Smooth muscle cell (in vitro differentiated cells): ENCODE measurements at regions not wholly inside any gene's neighbourhood (a gene's known extent, or its start where the extent isn't known, plus 50 kb on each side); places are given as distances from the start of the nearest gene placed in this dataset.

Source experiments
- DNase-seq: peaks from one replicate; lab custom pipeline; 2025; ENCODE audit not compliant: unreplicated experiment; lab: John Stamatoyannopoulos, UW
- H2AFZ ChIP-seq: fragments of 200-600 bp; sonication (generic); 2 replicates; pipeline ENCODE4 v1.6.0; 2016; ENCODE audit warnings: antibody characterized with exemption, low read depth, mild to moderate bottlenecking
- H3F3A ChIP-seq: fragments of 200-600 bp; sonication (generic); 2 replicates; pipeline ENCODE4 v1.6.0; 2017; ENCODE audit warnings: antibody characterized with exemption, low read depth
- H3K27ac ChIP-seq: fragments of 200-600 bp; sonication (generic); 2 replicates; pipeline ENCODE4 v1.5.1; 2016; ENCODE audit warnings: low read depth, mild to moderate bottlenecking
- H3K27me3 ChIP-seq: fragments of 200-600 bp; sonication (generic); 2 replicates; pipeline ENCODE4 v1.6.1; 2016; ENCODE audit warnings: low read depth, mild to moderate bottlenecking
- H3K36me3 ChIP-seq: fragments of 200-600 bp; sonication (generic); 2 replicates; pipeline ENCODE4 v1.5.1; 2016; ENCODE audit warnings: low read depth
- H3K4me1 ChIP-seq: fragments of 200-600 bp; sonication (generic); 2 replicates; pipeline ENCODE4 v1.5.1; 2016; ENCODE audit warnings: low read depth
- H3K4me2 ChIP-seq: fragments of 200-600 bp; sonication (generic); 2 replicates; pipeline ENCODE4 v1.6.0; 2016; ENCODE audit warnings: mild to moderate bottlenecking
- H3K4me3 ChIP-seq: fragments of 200-600 bp; sonication (generic); 2 replicates; pipeline ENCODE4 v1.5.1; 2016; ENCODE audit warnings: mild to moderate bottlenecking
- H3K79me2 ChIP-seq: fragments of 200-600 bp; sonication (generic); 2 replicates; pipeline ENCODE4 v1.6.0; 2016; ENCODE audit warnings: low read depth, mild to moderate bottlenecking
- H3K9ac ChIP-seq: fragments of 200-600 bp; sonication (generic); 2 replicates; pipeline ENCODE4 v1.6.0; 2016; ENCODE audit warnings: low read depth
- H3K9me3 ChIP-seq: fragments of 200-600 bp; sonication (generic); replicated peaks from 2 replicates; pipeline ENCODE4 v1.5.1; 2016; ENCODE audit warnings: low read depth
- H4K20me1 ChIP-seq: fragments of 200-600 bp; sonication (generic); 2 replicates; pipeline ENCODE4 v1.6.0; 2016; ENCODE audit warnings: low read depth
- CTCF ChIP-seq: fragments of 200-600 bp; sonication (generic); IDR thresholded peaks from 2 replicates; pipeline ENCODE4 v1.5.1; 2017; ENCODE audit warnings: borderline replicate concordance, mild to moderate bottlenecking, antibody characterized with exemption; ENCODE audit not compliant: insufficient read depth, poor library complexity, severe bottlenecking
- WGBS: methylation state at CpG from one replicate; pipeline ENCODE4 v1.1.7; 2016; ENCODE audit warnings: low lambda C conversion rate; 5-methylcytosine and 5-hydroxymethylcytosine counted together

- no peaks in the 10 kb centered on the region for H3K79me2 ChIP-seq
- no peaks in the 10 kb centered on the region for H3K4me1 ChIP-seq
- no peak overlapping the region for H3K4me3 ChIP-seq
- H3F3A ChIP-seq = no peaks in the 10 kb centered on the region
- H3K27ac ChIP-seq = no peak overlapping the region
- no peaks in the 10 kb centered on the region for H4K20me1 ChIP-seq
- DNase-seq = no peak
- no peak overlapping the region for H3K9ac ChIP-seq
- no peak for TF ChIP-seq CTCF
- no peaks in the 10 kb centered on the region for H3K36me3 ChIP-seq
- H3K4me2 ChIP-seq = no peak overlapping the region
- WGBS = 93% methylated on average over 2 of the region's 2 CpGs
- H3K27me3 ChIP-seq = no peaks in the 10 kb centered on the region
- no peak overlapping the region for H2AFZ ChIP-seq
- no peaks in the 10 kb centered on the region for H3K9me3 ChIP-seq
Measured at GRCh38 chr13:105058517-105058916, 1476.9 kb downstream of the EFNB2 start.

- H3K4me3 ChIP-seq = no peak overlapping the region
- H3K4me1 ChIP-seq = no peaks in the 10 kb centered on the region
- 92% methylated on average over 4 of the region's 4 CpGs for WGBS
- H3K27me3 ChIP-seq = no peaks in the 10 kb centered on the region
- no peaks in the 10 kb centered on the region for H3K9me3 ChIP-seq
- no peak overlapping the region for H3K4me2 ChIP-seq
- no peaks in the 10 kb centered on the region for H4K20me1 ChIP-seq
- H3K27ac ChIP-seq = no peak overlapping the region
- no peaks in the 10 kb centered on the region for H3F3A ChIP-seq
- H3K79me2 ChIP-seq = no peaks in the 10 kb centered on the region
- DNase-seq = no peak
- TF ChIP-seq CTCF = no peak
- H2AFZ ChIP-seq = no peak overlapping the region
- no peak overlapping the region for H3K9ac ChIP-seq
- H3K36me3 ChIP-seq = no peaks in the 10 kb centered on the region
Measured at GRCh38 chr13:105052711-105053110, 1482.8 kb downstream of the EFNB2 start.

- no peak for TF ChIP-seq CTCF
- Histone ChIP-seq H3K79me2 (no peaks in the 10 kb centered on the region), H3K4me2 (no peak overlapping the region), H3K9ac (no peak overlapping the region), H3K36me3 (no peaks in the 10 kb centered on the region), H3F3A (no peaks in the 10 kb centered on the region), H3K27ac (no peak overlapping the region), H3K27me3 (no peaks in the 10 kb centered on the region), H4K20me1 (no peaks in the 10 kb centered on the region), H3K9me3 (no peaks in the 10 kb centered on the region), H2AFZ (no peak overlapping the region), H3K4me1 (no peaks in the 10 kb centered on the region), H3K4me3 (no peak overlapping the region)
- no peak for DNase-seq
- 93% methylated on average over 4 of the region's 4 CpGs for WGBS
Measured at GRCh38 chr13:105050686-105051085, 1484.8 kb downstream of the EFNB2 start.

GRCh38 chr13:105048677-105049076 lies 1486.8 kb downstream of the EFNB2 start:
- 68% methylated on average over 1 of the region's 1 CpG for WGBS
- Histone ChIP-seq H3K4me2 (no peak overlapping the region), H3K4me3 (no peak overlapping the region), H3K27ac (no peak overlapping the region), H3K9ac (no peak overlapping the region), H3K9me3 (no peaks in the 10 kb centered on the region), H3K4me1 (no peaks in the 10 kb centered on the region), H2AFZ (no peak overlapping the region), H4K20me1 (no peaks in the 10 kb centered on the region), H3K79me2 (no peaks in the 10 kb centered on the region), H3K27me3 (no peaks in the 10 kb centered on the region), H3K36me3 (no peaks in the 10 kb centered on the region), H3F3A (no peaks in the 10 kb centered on the region)
- DNase-seq = no peak
- TF ChIP-seq CTCF = no peak
